Liver (tissue), 8 donors: ENCODE measurements at regions not wholly inside any gene's neighbourhood (a gene's known extent, or its start where the extent isn't known, plus 50 kb on each side); places are given as distances from the start of the nearest gene placed in this dataset.

Source experiments
- DNase-seq: peaks from one replicate; pipeline ENCODE4 v3.0.0-alpha.2; 2017; ENCODE audit warnings: low spot score
- H3K27ac ChIP-seq, 2 donors: one replicate each; pipeline ENCODE4 v1.7.0; 2013; ENCODE audit warnings: inconsistent platforms in 2 of 2, low read length in 2 of 2, control low read depth in 1 of 2, low read depth in 1 of 2, mild to moderate bottlenecking in 1 of 2
- H3K27me3 ChIP-seq, 4 donors: one replicate each; pipeline versions ENCODE4 v1.6.1 to v1.7.0; 2013; ENCODE audit warnings: low read length in 3 of 4, inconsistent platforms in 1 of 4, mild to moderate bottlenecking in 1 of 4, moderate library complexity in 1 of 4; ENCODE audit not compliant: control insufficient read depth in 4 of 4, insufficient read depth in 4 of 4
- H3K36me3 ChIP-seq, 4 donors: one replicate each; pipeline versions ENCODE4 v1.6.1 to v1.7.0; 2013; ENCODE audit warnings: low read length in 3 of 4, mild to moderate bottlenecking in 3 of 4, low read depth in 1 of 4, moderate library complexity in 1 of 4; ENCODE audit not compliant: control insufficient read depth in 4 of 4, insufficient read depth in 3 of 4
- H3K4me1 ChIP-seq, 4 donors: one replicate each; pipeline versions ENCODE4 v1.6.1 to v1.7.0; 2013; ENCODE audit warnings: low read length in 3 of 4, mild to moderate bottlenecking in 3 of 4, moderate library complexity in 1 of 4; ENCODE audit not compliant: control insufficient read depth in 4 of 4, insufficient read depth in 4 of 4
- H3K4me3 ChIP-seq, 3 donors: one replicate each; pipeline versions ENCODE4 v1.6.1 to v1.7.0; 2013; ENCODE audit warnings: low read length in 3 of 3, control low read depth in 1 of 3, low read depth in 1 of 3, mild to moderate bottlenecking in 1 of 3
- H3K9ac ChIP-seq, 2 donors: one replicate each; pipeline ENCODE4 v1.7.0; 2013; ENCODE audit warnings: low read length in 2 of 2, mild to moderate bottlenecking in 2 of 2, moderate library complexity in 2 of 2, control low read depth in 1 of 2, low read depth in 1 of 2
- H3K9me3 ChIP-seq, 4 donors: one replicate each; pipeline versions ENCODE4 v1.6.1 to v1.7.0; 2013; ENCODE audit warnings: low read length in 3 of 4; ENCODE audit not compliant: control insufficient read depth in 4 of 4
- EGR1 ChIP-seq, 2 donors: IDR thresholded peaks; 2 replicates each; pipeline ENCODE4 v1.6.1; 2016 to 2018; ENCODE audit warnings: antibody characterized with exemption in 2 of 2, low read depth in 2 of 2
- FOXA1 ChIP-seq: IDR thresholded peaks from 2 replicates; pipeline ENCODE4 v1.6.1; 2016; ENCODE audit warnings: antibody characterized with exemption
- FOXA2 ChIP-seq: IDR thresholded peaks from 2 replicates; pipeline ENCODE4 v1.6.1; 2016; ENCODE audit warnings: antibody characterized with exemption
- GABPA ChIP-seq, 2 donors: IDR thresholded peaks in 1 of 2; conservative IDR thresholded peaks in 1 of 2; 2 replicates each; pipeline ENCODE4 v1.6.1; 2016; ENCODE audit warnings: antibody characterized with exemption in 2 of 2, mild to moderate bottlenecking in 1 of 2, moderate library complexity in 1 of 2
- HNF4A ChIP-seq, 2 donors: conservative IDR thresholded peaks; 2 replicates each; pipeline ENCODE4 v1.6.1; 2016; ENCODE audit warnings: antibody characterized with exemption in 2 of 2, mild to moderate bottlenecking in 2 of 2
- HNF4G ChIP-seq: IDR thresholded peaks from 2 replicates; pipeline ENCODE4 v1.6.1; 2016; ENCODE audit warnings: antibody characterized with exemption
- JUND ChIP-seq, 2 donors: IDR thresholded peaks; 2 replicates each; pipeline ENCODE4 v1.6.1; 2016; ENCODE audit warnings: antibody characterized with exemption in 2 of 2
- MAX ChIP-seq: IDR thresholded peaks from 2 replicates; pipeline ENCODE4 v1.6.1; 2016; ENCODE audit warnings: antibody characterized with exemption
- NR2F2 ChIP-seq: IDR thresholded peaks from 2 replicates; pipeline ENCODE4 v1.6.1; 2016; ENCODE audit warnings: antibody characterized with exemption
- RAD21 ChIP-seq, 2 donors: IDR thresholded peaks; 2 replicates each; pipeline ENCODE4 v1.6.1; 2016; ENCODE audit warnings: antibody characterized with exemption in 2 of 2, mild to moderate bottlenecking in 2 of 2
- REST ChIP-seq: IDR thresholded peaks from 2 replicates; pipeline ENCODE4 v1.6.1; 2016; ENCODE audit warnings: antibody characterized with exemption, mild to moderate bottlenecking
- RXRA ChIP-seq, 2 donors: IDR thresholded peaks; 2 replicates each; pipeline ENCODE4 v1.6.1; 2017 to 2018; ENCODE audit warnings: antibody characterized with exemption in 2 of 2, mild to moderate bottlenecking in 1 of 2
- SP1 ChIP-seq: IDR thresholded peaks from 2 replicates; pipeline ENCODE4 v1.6.1; 2018; ENCODE audit warnings: antibody characterized with exemption, mild to moderate bottlenecking
- TAF1 ChIP-seq: conservative IDR thresholded peaks from 2 replicates; pipeline ENCODE4 v1.6.1; 2016; ENCODE audit warnings: antibody characterized with exemption, mild to moderate bottlenecking
- YY1 ChIP-seq: IDR thresholded peaks from 2 replicates; pipeline ENCODE4 v1.6.1; 2016; ENCODE audit warnings: antibody characterized with exemption, mild to moderate bottlenecking
- ZBTB33 ChIP-seq: IDR thresholded peaks from 2 replicates; pipeline ENCODE4 v1.6.1; 2016; ENCODE audit warnings: antibody characterized with exemption
- WGBS: extraction: QIAGEN DNeasy Blood & Tissue Kit; methylation state at CpG from one replicate; pipeline ENCODE4 v1.1.7; 2013; 5-methylcytosine and 5-hydroxymethylcytosine counted together
- TF ChIP-seq, protein P1 (sequence below): fragments of 150-350 bp; IDR thresholded peaks from 2 replicates; pipeline ENCODE4 v1.5.1; 2017; ENCODE audit warnings: improper control_type of control experiment, low read depth, low read length; ENCODE audit not compliant: missing input control
- TF ChIP-seq, protein P2 (sequence below): IDR thresholded peaks from 2 replicates; pipeline ENCODE4 v1.6.1; 2016; ENCODE audit warnings: antibody characterized with exemption
- donor health status: healthy.
- donor health status: healthy.
- donor health status: healthy.
- donor health status: healthy.
- donor health status: healthy.

DNA sequence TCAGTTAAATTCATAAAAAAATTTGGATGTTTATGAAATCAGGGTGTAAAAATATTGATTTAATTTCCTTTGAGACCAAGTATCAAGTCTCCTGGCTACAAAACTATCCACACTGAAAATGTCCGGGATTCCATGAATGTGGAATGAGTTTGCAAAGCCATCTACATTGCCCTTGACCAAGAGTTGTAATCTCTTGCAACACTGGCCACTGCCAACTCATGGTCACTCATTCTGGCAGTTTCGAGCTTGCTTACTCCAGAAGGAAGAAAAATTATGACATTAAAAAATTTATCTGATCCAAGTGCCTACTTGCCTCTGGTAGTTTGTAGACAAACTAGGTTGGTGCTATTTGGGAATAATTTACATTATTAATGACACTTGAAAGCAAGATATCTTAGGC is 84.2 kb downstream of the NPY start:
- 73% methylated on average over 2 of the region's 2 CpGs for WGBS
- no peak for DNase-seq
- TF ChIP-seq, protein P1, sequence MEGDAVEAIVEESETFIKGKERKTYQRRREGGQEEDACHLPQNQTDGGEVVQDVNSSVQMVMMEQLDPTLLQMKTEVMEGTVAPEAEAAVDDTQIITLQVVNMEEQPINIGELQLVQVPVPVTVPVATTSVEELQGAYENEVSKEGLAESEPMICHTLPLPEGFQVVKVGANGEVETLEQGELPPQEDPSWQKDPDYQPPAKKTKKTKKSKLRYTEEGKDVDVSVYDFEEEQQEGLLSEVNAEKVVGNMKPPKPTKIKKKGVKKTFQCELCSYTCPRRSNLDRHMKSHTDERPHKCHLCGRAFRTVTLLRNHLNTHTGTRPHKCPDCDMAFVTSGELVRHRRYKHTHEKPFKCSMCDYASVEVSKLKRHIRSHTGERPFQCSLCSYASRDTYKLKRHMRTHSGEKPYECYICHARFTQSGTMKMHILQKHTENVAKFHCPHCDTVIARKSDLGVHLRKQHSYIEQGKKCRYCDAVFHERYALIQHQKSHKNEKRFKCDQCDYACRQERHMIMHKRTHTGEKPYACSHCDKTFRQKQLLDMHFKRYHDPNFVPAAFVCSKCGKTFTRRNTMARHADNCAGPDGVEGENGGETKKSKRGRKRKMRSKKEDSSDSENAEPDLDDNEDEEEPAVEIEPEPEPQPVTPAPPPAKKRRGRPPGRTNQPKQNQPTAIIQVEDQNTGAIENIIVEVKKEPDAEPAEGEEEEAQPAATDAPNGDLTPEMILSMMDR = no peak
- TF ChIP-seq GABPA (IDR thresholded peaks at IDR 0.05 in 1 of 2, conservative IDR thresholded peaks at IDR 0.05 in 1 of 2) = no peak
- no peak for TF ChIP-seq REST
- no peak for TF ChIP-seq YY1
- TF ChIP-seq HNF4G = no peak
- no peak for TF ChIP-seq RXRA (IDR thresholded peaks at IDR 0.05)
- TF ChIP-seq MAX = no peak
- TF ChIP-seq, protein P2, sequence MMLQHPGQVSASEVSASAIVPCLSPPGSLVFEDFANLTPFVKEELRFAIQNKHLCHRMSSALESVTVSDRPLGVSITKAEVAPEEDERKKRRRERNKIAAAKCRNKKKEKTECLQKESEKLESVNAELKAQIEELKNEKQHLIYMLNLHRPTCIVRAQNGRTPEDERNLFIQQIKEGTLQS = no peak
- TF ChIP-seq SP1 = no peak
- TF ChIP-seq FOXA2 = no peak
- TF ChIP-seq NR2F2 = no peak
- no peak for TF ChIP-seq TAF1
- no peak for TF ChIP-seq EGR1 (IDR thresholded peaks at IDR 0.05; ENCODE audit: low read depth in 2 of 2)
- no peak for TF ChIP-seq ZBTB33
- TF ChIP-seq JUND (IDR thresholded peaks at IDR 0.05) = no peak
- TF ChIP-seq RAD21 (IDR thresholded peaks at IDR 0.05) = no peak
- TF ChIP-seq FOXA1 = no peak
- Histone ChIP-seq H3K9me3 (no peaks in the 10 kb centered on the region), H3K9ac (no peak overlapping the region), H3K27me3 (no peaks in the 10 kb centered on the region), H3K4me1 (no peaks in the 10 kb centered on the region), H3K4me3 (no peak overlapping the region), H3K27ac (no peak overlapping the region), H3K36me3 (no peaks in the 10 kb centered on the region)

DNA sequence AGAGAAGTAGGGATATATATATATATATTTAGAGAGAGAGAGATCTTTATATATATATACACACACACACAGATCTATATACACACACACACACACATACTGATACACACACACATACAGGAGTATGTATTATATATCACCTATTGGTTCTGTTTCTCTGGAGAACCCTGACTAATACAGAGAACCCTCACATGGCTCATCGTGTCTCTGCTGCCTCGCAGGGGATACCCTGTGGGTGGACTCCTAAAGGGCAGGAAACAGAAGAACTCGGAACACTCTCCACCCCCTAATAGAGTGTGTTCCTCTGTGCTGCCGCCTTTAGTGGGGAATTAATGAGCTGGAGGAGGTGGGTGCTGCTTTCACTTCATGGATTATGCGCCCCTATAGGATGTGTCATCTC is 86.6 kb downstream of the NPY start:
- Histone ChIP-seq H3K36me3 (no peaks in the 10 kb centered on the region), H3K4me3 (no peak overlapping the region), H3K9me3 (no peaks in the 10 kb centered on the region), H3K27ac (no peak overlapping the region), H3K27me3 (no peaks in the 10 kb centered on the region), H3K9ac (no peak overlapping the region), H3K4me1 (no peaks in the 10 kb centered on the region)
- 78% methylated on average over 5 of the region's 5 CpGs for WGBS
- DNase-seq = no peak
- TF ChIP-seq, protein P2 = no peak
- TF ChIP-seq FOXA2 (no peak), MAX (no peak), GABPA (IDR thresholded peaks at IDR 0.05 in 1 of 2, conservative IDR thresholded peaks at IDR 0.05 in 1 of 2) (no peak), RAD21 (IDR thresholded peaks at IDR 0.05) (no peak), TAF1 (no peak), SP1 (no peak), HNF4A (conservative IDR thresholded peaks at IDR 0.05) (no peak), REST (no peak), EGR1 (IDR thresholded peaks at IDR 0.05; ENCODE audit: low read depth in 2 of 2) (no peak), YY1 (no peak), RXRA (IDR thresholded peaks at IDR 0.05) (no peak)
